ENCODE measurements at regions not wholly inside any gene's neighbourhood (a gene's known extent, or its start where the extent isn't known, plus 50 kb on each side); places are given as distances from the start of the nearest gene placed in this dataset.

- no peak for DNase-seq (ENCODE audit: low read depth in 3 of 3)
Measured at GRCh38 chr22:47564158-47564450, 801.7 kb downstream of the TBC1D22A start.

DNA sequence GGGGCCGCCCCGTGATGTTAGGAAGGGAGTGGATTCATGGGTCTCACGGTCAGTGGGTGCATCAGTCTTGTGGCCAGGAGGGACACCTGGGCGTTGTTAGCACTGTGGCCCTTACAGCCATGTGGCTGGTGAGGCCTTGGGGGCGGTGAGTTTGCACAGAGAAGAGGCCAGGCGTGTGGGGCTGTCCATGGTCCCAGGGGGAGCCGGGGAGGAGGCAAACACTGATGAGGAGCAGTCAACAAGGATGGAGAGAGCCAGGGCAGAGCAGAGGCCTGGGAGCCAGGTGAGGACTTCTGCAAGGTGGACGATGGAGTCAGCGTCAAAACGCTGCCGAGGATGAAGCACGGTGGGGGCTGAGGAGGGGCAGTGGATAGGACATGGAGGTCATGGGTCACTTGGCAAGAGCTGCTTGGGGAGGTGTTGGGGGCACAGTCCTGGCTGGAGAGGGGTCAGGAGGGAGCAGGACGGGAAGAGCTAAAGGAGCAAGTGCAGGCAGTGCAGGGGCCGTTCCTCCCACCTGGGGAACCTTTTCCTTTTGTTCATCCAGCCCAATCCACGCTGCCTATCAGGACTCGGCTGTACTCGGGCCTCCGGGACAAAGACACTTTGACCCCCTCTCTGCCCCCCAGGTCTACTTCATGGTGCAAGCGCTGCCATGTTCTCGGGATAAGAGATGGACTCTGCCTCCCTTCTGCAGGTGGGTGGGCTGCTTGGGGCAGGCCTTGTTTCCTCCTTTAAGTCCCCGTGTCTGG lies 801.1 kb downstream of the TBC1D22A start:
- DNase-seq (ENCODE audit: low read depth in 3 of 3), result no peak

DNA sequence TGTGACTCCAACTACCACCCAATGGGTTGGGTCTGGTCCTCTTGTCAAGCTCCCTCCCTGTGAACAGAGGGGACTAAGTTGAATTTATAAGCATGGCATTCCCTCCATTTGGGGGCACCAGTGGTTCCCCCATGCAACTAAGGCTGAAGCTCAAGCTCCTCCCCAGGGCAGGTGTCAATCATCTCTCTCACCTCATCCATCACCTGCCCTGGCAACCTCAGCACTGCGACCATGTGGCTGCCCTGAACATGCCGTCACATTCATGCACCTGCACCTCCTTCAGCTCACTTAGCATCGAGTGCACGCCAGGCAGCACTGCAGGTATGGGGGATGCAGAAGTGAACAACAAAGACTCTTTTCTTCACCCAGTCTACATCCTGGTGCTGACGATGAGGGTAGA lies 799.3 kb downstream of the TBC1D22A start:
- no peak for DNase-seq (ENCODE audit: low read depth in 3 of 3)

DNA sequence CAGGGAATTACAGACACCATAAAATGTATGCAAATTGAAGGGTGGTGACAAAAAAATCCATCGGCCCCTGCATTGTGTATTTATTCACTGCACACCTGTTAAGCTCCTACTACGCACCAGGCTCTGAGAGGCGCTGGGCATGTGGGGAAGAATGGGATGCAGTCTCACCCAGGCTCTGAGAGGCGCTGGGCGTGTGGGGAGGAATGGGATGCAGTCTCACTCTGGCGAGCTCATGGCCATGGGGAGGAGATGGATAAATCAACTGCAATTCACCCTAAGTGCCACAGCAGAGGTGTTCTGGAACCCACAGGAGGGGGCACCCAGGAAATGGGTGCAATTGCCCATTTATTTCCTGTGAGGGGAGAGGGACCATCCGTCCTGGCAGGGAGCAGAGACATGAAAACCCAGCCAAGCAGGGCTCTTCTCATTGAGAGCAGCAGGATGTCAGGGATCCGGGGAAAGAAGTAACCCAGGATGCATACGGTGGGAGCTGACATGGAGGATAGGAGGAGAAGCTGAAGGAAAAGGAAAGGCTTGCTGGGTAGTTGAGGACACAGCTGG lies 798.7 kb downstream of the TBC1D22A start:
- DNase-seq (ENCODE audit: low read depth in 3 of 3), result no peak

- no peak for DNase-seq (ENCODE audit: low read depth in 3 of 3)
Measured at GRCh38 chr22:47558828-47559700, 796.6 kb downstream of the TBC1D22A start.

DNA sequence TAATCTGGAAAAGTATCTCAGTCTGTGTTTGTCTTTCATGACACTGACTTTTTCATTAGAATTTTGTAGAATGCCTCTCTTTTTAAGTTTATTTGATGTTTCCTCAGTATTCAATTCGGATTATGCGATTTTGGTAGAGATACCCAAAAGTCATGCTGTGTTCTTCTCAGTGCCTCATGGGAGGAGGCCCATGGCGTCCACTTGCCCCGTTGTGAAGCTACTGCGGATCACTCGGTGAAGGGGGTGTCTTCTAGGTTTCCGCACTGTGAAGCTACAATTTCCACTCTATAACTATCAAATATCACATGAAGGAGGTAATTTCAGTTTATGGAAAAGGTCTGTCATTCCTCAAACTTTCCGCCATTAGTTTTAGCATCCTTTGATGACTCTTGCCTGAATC lies 794.0 kb downstream of the TBC1D22A start:
- DNase-seq (ENCODE audit: low read depth in 3 of 3), result no peak

- DNase-seq (ENCODE audit: low read depth in 3 of 3), result no peak
Measured at GRCh38 chr22:47553436-47553835, 791.0 kb downstream of the TBC1D22A start.

DNA sequence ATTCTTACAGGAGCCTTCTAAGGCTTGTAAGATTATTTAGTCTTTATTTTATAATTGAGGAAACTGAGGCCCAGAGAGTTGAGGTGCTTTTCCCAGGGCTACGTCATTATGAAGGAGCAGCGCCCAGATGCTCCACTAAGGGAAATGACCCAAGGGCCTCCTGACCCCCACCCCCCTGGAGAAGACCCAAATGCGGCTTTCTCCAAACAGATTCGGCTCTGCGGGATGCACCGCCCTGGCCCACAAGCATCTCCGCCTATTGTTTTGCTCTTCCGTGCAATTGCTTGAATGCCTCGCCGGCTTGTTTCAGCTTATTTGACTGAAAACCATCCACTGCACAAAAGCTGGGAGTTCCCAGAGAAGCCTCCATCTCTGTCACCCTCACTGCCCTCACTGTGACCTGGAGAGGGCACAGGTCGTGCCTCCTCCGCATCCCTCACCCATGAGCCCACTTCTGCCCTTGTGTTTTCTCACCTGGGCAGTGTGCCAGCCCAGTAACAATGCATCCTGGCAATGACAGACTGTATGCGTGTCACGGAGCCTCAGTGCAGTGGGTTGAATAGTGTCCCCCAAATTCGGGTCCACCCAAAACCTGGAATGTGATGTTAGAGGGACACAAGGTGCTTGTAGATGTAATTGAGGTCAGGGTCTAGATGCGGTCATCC lies 790.2 kb downstream of the TBC1D22A start:
- no peak for DNase-seq (ENCODE audit: low read depth in 3 of 3)

DNA sequence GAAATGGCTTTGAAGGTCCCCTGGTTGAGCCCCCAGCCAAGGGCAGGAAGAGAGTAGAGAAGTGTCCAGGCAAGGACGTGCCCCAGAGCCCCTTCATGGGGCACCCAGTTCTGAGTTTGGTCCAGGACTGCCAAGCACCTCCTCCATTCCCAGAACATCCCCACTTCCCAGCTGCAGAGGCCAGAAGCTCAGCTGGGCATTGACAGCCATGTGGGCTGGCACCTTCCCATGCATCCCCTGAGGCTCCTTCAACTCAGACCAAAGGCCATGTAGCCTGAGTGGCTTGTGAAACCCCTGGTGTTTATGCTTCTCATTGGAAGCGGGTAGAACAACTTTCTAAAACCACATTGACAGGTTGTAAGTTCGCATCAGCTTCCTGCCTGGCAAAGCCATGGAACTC lies 789.6 kb downstream of the TBC1D22A start:
- DNase-seq (ENCODE audit: low read depth in 3 of 3), result no peak

DNA sequence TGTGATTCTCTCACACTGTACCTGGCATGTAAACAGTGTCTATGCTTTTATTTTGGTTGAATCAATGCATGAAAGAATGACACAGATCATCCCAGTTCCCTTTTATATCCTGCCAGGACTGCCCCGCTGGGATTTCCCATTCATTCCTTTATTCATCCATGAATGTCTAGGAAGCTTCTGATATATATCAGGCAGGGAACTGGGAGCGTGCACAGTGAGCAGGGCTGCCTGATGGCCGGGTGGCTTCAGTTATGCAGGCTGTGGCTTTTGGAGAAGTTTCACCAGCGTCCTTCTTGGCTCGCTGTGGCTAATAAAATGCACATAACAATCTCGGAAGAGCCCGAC lies 789.0 kb downstream of the TBC1D22A start:
- DNase-seq (ENCODE audit: low read depth in 3 of 3), result no peak

DNA sequence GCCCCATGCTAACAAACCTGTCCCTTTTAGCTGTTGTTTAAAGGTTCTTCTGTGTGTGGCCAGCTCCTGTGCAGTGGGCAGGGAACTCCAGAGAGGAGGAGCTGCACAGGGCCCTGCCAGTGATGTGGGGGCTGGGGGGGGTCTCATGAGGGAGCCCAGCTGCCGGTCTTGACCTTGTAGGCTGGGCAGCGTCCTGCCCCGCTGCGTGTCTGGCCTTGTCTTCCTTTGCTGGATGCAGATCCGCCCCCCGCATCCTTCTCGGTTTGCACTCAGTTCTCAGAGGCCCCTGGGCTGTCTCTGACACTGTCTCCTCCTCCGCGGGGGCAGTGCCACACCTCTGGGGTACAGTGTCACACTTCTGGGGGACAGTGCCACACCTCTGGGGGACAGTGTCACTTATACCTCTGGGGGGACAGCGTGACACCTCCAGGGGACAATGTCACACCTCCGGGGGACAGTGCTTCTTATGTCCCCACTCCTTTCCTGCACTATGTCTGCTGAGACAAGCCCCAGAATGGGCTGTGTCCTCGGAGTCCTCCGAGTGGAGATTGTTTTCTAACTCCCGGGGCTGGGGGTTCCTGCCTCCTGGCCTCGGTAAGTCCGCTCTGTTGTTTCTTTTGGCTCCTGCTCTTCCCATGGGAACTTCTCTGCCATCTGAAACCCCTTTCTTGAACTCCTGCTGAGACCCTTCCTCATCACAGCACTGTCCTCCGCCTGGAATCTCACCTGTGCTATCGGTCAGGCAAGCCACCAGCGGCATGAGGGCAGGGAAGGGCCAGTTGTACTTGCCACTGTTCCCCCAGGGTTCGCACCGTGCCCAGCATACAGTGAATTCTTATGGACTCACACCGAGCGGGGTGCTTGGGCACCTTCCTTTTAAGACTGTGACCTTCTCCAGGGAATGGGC lies 788.3 kb downstream of the TBC1D22A start:
- DNase-seq (ENCODE audit: low read depth in 3 of 3), result no peak

- no peak for DNase-seq (ENCODE audit: low read depth in 3 of 3)
Measured at GRCh38 chr22:47549741-47550340, 787.4 kb downstream of the TBC1D22A start.

DNA sequence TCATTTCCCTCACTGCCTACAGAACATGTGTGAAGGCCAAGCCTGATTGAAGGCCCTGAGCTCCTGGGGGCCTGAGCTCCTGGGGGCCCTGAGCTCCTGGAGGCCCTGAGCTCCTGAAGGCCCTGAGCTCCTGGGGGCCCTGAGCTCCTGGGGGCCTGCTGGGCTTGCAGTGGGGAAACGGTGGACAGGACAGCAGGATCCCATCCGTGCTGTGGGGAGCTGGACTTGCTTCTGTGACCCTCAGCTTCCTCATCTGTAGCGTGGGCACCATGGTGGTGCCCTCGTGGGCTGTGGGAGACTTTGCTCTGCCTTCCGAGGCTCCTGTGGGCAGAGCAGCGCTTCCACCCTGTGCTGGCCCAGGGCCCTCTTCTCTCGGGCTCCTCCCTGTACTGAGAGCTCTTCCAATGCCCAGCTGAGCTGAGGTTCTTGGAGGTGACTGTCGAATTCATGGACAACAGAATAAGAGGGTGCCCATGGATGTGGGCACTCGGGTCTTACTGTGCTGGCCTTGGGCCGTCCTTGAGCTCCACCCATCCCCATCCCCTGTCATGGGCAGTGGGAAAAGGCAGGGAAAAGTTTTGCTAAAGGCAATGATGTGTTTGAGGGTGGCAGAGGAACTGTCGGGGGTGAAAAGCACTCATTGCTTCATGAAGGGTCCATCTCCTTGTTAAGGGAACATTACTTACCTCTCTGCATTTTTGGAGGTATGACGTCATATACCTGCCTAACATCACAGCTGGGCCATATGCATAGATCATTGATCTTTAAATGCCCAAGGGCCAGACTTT lies 786.7 kb downstream of the TBC1D22A start:
- DNase-seq (ENCODE audit: low read depth in 3 of 3), result no peak

GRCh38 chr22:47547881-47548650 lies 785.6 kb downstream of the TBC1D22A start:
- DNase-seq (ENCODE audit: low read depth in 3 of 3), result no peak

GRCh38 chr22:47547239-47547661 lies 784.8 kb downstream of the TBC1D22A start:
- no peak for DNase-seq (ENCODE audit: low read depth in 3 of 3)

GRCh38 chr22:47544696-47545095 lies 782.2 kb downstream of the TBC1D22A start:
- DNase-seq (ENCODE audit: low read depth in 3 of 3), result no peak

- no peak for DNase-seq (ENCODE audit: low read depth in 3 of 3)
Measured at GRCh38 chr22:47543447-47543846, 781.0 kb downstream of the TBC1D22A start.

DNA sequence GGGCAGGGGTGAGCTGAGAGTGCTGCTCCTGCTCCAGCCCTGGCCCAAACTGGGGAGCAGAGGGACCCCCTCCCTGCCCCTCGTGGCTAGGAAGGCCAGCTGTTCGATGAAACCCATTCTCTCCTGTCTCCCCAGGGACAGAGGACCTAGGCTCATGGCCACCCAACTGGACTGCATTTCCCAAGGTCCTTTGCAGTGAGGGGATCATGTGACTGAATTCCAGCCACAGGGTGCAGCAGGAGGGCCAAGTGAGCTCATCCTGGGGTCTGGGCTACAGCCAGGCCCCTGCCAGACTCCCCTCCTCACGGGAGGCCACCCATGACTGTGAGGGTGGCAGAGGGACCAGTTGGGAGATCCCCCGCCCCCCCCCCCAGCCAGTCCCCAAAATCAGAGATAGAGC lies 777.6 kb downstream of the TBC1D22A start:
- DNase-seq (ENCODE audit: low read depth in 3 of 3), result no peak

- DNase-seq (ENCODE audit: low read depth in 3 of 3), result no peak
Measured at GRCh38 chr22:47539374-47539773, 776.9 kb downstream of the TBC1D22A start.

All from stimulated activated CD4-positive, alpha-beta T cell treated with anti-CD3 and anti-CD28 coated beads, TNF-alpha, amount 100 ng/mL, for 48 hours (primary cell).